ENCODE measurements at regions not wholly inside any gene's neighbourhood (a gene's known extent, or its start where the extent isn't known, plus 50 kb on each side); places are given as distances from the start of the nearest gene placed in this dataset.

GRCh38 chr11:95308512-95309035, 77.6 kb upstream of the SESN3 start (continued):
- TF ChIP-seq EZH2phosphoT487 (IDR thresholded peaks at IDR 0.05; ENCODE audit: borderline replicate concordance): no peak
- TF ChIP-seq, protein P1, sequence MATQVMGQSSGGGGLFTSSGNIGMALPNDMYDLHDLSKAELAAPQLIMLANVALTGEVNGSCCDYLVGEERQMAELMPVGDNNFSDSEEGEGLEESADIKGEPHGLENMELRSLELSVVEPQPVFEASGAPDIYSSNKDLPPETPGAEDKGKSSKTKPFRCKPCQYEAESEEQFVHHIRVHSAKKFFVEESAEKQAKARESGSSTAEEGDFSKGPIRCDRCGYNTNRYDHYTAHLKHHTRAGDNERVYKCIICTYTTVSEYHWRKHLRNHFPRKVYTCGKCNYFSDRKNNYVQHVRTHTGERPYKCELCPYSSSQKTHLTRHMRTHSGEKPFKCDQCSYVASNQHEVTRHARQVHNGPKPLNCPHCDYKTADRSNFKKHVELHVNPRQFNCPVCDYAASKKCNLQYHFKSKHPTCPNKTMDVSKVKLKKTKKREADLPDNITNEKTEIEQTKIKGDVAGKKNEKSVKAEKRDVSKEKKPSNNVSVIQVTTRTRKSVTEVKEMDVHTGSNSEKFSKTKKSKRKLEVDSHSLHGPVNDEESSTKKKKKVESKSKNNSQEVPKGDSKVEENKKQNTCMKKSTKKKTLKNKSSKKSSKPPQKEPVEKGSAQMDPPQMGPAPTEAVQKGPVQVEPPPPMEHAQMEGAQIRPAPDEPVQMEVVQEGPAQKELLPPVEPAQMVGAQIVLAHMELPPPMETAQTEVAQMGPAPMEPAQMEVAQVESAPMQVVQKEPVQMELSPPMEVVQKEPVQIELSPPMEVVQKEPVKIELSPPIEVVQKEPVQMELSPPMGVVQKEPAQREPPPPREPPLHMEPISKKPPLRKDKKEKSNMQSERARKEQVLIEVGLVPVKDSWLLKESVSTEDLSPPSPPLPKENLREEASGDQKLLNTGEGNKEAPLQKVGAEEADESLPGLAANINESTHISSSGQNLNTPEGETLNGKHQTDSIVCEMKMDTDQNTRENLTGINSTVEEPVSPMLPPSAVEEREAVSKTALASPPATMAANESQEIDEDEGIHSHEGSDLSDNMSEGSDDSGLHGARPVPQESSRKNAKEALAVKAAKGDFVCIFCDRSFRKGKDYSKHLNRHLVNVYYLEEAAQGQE (IDR thresholded peaks at IDR 0.05; ENCODE audit: low read depth): no peak

GRCh38 chr11:95307286-95307685, 76.3 kb upstream of the SESN3 start:
- Histone ChIP-seq H3K27me3 (ENCODE audit: insufficient read depth, low read length) (0 out of 2 replicates have a peak, but pooled peaks cover 6% of the 10 kb centered on the region), H3K9ac (ENCODE audit: low read length) (no peak overlapping the region), H3K9me3 (ENCODE audit: control insufficient read depth in 1 of 2, insufficient read depth in 1 of 2, low read depth in 1 of 2, low read length in 2 of 2) (no peaks in the 10 kb centered on the region), H3K36me3 (ENCODE audit: control insufficient read depth in 1 of 2, insufficient read depth in 2 of 2, low read length in 2 of 2) (no peaks in the 10 kb centered on the region), H2AFZ (ENCODE audit: low read depth, low read length, poor library complexity, severe bottlenecking) (no peak overlapping the region), H3K4me1 (ENCODE audit: control insufficient read depth in 1 of 2, insufficient read depth in 2 of 2, low read length in 2 of 2) (no peaks in the 10 kb centered on the region), H3K27ac (ENCODE audit: low read depth, low read length) (no peak overlapping the region), H3K79me2 (ENCODE audit: insufficient read depth, low read length) (no peaks in the 10 kb centered on the region), H3K4me3 (replicated peaks in 1 of 2; ENCODE audit: low read depth in 1 of 2, low read length in 2 of 2) (no peak overlapping the region), H3K9me2 (ENCODE audit: insufficient read depth) (no peaks in the 10 kb centered on the region), H4K20me1 (ENCODE audit: insufficient read depth) (no peaks in the 10 kb centered on the region), H3K4me2 (ENCODE audit: low read length) (no peak overlapping the region)
- ChIA-PET CTCF (no interaction called here), POLR2A (no interaction called here), RAD21 (ENCODE audit: low non-redundant PET in 1 of 2, low total read pairs in 2 of 2, uncharacterized antibody in 2 of 2, unreplicated experiment in 2 of 2) (no interaction called here)
- TF ChIP-seq SP1 (IDR thresholded peaks at IDR 0.05; ENCODE audit: low read depth) (no peak), TCF7L2 (IDR thresholded peaks at IDR 0.05; ENCODE audit: borderline replicate concordance, extremely low read depth, insufficient read depth, insufficient read length) (no peak), ZFX (IDR thresholded peaks at IDR 0.05) (no peak), EZH2 (IDR thresholded peaks at IDR 0.05) (no peak), ZNF274 (IDR thresholded peaks at IDR 0.05; ENCODE audit: low read depth, low read length) (no peak), EZH2phosphoT487 (IDR thresholded peaks at IDR 0.05; ENCODE audit: borderline replicate concordance) (no peak), JUND (IDR thresholded peaks at IDR 0.05) (no peak), YY1 (IDR thresholded peaks at IDR 0.05; ENCODE audit: extremely low read depth, insufficient replicate concordance, low read depth, low read length) (no peak), SRF (IDR thresholded peaks at IDR 0.05; ENCODE audit: low read depth) (no peak), FOSL1 (IDR thresholded peaks at IDR 0.05; ENCODE audit: low read depth) (no peak), ELF1 (IDR thresholded peaks at IDR 0.05; ENCODE audit: borderline replicate concordance, low read depth) (no peak), MAX (IDR thresholded peaks at IDR 0.05) (no peak), POLR2AphosphoS5 (IDR thresholded peaks at IDR 0.05; ENCODE audit: low read depth, low read length) (no peak), POLR2A (IDR thresholded peaks at IDR 0.05; ENCODE audit: borderline replicate concordance, extremely low read depth, insufficient read depth, insufficient read length) (no peak), RAD21 (IDR thresholded peaks at IDR 0.05; ENCODE audit: low read depth) (no peak), EGR1 (IDR thresholded peaks at IDR 0.05; ENCODE audit: low read depth) (no peak)
- TF ChIP-seq, protein P2, sequence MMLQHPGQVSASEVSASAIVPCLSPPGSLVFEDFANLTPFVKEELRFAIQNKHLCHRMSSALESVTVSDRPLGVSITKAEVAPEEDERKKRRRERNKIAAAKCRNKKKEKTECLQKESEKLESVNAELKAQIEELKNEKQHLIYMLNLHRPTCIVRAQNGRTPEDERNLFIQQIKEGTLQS (IDR thresholded peaks at IDR 0.05): no peak
- BruUV-seq (replicated peaks): no TSS peak
- intact Hi-C loops (cut with micrococcal nuclease): no loop called here
- ATAC-seq (no peak), DNase-seq (ENCODE audit: low read depth, low spot score) (no peak)

All from HCT116 (cell line).